WTC11 (cell line): ENCODE measurements at regions not wholly inside any gene's neighbourhood (a gene's known extent, or its start where the extent isn't known, plus 50 kb on each side); places are given as distances from the start of the nearest gene placed in this dataset.

Source experiments
- CTCF ChIP-seq: fragments of 200-600 bp; IDR thresholded peaks from 2 replicates; pipeline ENCODE4 v1.8.0; 2022; ENCODE audit warnings: antibody characterized with exemption
- ESRRA ChIP-seq: sonication (generic); formaldehyde crosslinking; IDR thresholded peaks from 2 replicates; pipeline ENCODE4 v1.8.1; 2022; ENCODE audit warnings: mild to moderate bottlenecking, missing genetic modification reagents, borderline replicate concordance
- FOXJ3 ChIP-seq: sonication (generic); formaldehyde crosslinking; IDR thresholded peaks from 2 replicates; pipeline ENCODE4 v1.9.0; 2021; ENCODE audit warnings: missing genetic modification reagents, mild to moderate bottlenecking, borderline replicate concordance
- FOXK1 ChIP-seq: sonication (generic); formaldehyde crosslinking; IDR thresholded peaks from 2 replicates; pipeline ENCODE4 v1.8.0; 2022; ENCODE audit warnings: mild to moderate bottlenecking, moderate library complexity, missing genetic modification reagents
- HMGA2 ChIP-seq: fragments of 250-450 bp; sonication (Bioruptor Pico); IDR thresholded peaks from 2 replicates; pipeline ENCODE4 v1.4.0; 2021; ENCODE audit warnings: mild to moderate bottlenecking, moderate library complexity
- SP1 ChIP-seq: sonication (generic); formaldehyde crosslinking; conservative IDR thresholded peaks from 2 replicates; pipeline ENCODE4 v1.8.1; 2022; ENCODE audit warnings: missing genetic modification reagents
- TF ChIP-seq, protein P1 (sequence below): sonication (generic); formaldehyde crosslinking; IDR thresholded peaks from 2 replicates; pipeline ENCODE4 v1.8.1; 2023; ENCODE audit warnings: mild to moderate bottlenecking, missing genetic modification reagents, borderline replicate concordance
- TF ChIP-seq, protein P2 (sequence below): sonication (generic); formaldehyde crosslinking; IDR thresholded peaks from 2 replicates; pipeline ENCODE4 v1.8.1; 2022; ENCODE audit warnings: low read depth, mild to moderate bottlenecking, moderate library complexity, missing genetic modification reagents, borderline replicate concordance

DNA sequence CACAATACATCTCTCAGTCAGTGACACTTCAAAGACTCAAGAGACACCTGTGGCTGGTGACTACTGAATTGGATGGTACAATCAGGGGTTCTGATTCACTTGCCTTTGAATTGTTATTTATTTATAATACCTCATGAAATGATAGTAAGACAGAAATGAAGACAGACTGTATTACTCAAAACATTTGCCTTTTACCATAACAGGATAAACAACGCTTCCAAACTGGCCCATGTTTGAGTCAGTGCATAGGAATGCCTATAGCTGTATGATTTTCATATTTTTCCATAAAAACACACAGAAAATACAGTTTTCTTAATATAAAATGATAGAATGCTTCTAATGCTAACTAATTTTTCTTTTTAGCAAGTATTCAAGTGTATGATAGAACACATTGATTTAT, 59.5 kb upstream of the FGF14 start:
- TF ChIP-seq CTCF (no peak), FOXJ3 (CRISPR knock-in tag) (no peak), HMGA2 (CRISPR knock-in tag) (no peak), SP1 (CRISPR knock-in tag) (no peak), FOXK1 (no peak), ESRRA (CRISPR knock-in tag) (no peak)
- TF ChIP-seq, protein P1, sequence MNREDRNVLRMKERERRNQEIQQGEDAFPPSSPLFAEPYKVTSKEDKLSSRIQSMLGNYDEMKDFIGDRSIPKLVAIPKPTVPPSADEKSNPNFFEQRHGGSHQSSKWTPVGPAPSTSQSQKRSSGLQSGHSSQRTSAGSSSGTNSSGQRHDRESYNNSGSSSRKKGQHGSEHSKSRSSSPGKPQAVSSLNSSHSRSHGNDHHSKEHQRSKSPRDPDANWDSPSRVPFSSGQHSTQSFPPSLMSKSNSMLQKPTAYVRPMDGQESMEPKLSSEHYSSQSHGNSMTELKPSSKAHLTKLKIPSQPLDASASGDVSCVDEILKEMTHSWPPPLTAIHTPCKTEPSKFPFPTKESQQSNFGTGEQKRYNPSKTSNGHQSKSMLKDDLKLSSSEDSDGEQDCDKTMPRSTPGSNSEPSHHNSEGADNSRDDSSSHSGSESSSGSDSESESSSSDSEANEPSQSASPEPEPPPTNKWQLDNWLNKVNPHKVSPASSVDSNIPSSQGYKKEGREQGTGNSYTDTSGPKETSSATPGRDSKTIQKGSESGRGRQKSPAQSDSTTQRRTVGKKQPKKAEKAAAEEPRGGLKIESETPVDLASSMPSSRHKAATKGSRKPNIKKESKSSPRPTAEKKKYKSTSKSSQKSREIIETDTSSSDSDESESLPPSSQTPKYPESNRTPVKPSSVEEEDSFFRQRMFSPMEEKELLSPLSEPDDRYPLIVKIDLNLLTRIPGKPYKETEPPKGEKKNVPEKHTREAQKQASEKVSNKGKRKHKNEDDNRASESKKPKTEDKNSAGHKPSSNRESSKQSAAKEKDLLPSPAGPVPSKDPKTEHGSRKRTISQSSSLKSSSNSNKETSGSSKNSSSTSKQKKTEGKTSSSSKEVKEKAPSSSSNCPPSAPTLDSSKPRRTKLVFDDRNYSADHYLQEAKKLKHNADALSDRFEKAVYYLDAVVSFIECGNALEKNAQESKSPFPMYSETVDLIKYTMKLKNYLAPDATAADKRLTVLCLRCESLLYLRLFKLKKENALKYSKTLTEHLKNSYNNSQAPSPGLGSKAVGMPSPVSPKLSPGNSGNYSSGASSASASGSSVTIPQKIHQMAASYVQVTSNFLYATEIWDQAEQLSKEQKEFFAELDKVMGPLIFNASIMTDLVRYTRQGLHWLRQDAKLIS (CRISPR knock-in tag) = no peak
- TF ChIP-seq, protein P2, sequence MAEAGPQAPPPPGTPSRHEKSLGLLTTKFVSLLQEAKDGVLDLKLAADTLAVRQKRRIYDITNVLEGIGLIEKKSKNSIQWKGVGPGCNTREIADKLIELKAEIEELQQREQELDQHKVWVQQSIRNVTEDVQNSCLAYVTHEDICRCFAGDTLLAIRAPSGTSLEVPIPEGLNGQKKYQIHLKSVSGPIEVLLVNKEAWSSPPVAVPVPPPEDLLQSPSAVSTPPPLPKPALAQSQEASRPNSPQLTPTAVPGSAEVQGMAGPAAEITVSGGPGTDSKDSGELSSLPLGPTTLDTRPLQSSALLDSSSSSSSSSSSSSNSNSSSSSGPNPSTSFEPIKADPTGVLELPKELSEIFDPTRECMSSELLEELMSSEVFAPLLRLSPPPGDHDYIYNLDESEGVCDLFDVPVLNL (CRISPR knock-in tag) = no peak
